OCI-LY3 (cell line): ENCODE measurements at regions not wholly inside any gene's neighbourhood (a gene's known extent, or its start where the extent isn't known, plus 50 kb on each side); places are given as distances from the start of the nearest gene placed in this dataset.

Experiments used
- H2AFZ ChIP-seq: fragments of 200-600, 300-600 bp; shearing (Covaris generic); 2 replicates; pipeline ENCODE4 v1.6.0; 2014; ENCODE audit warnings: antibody characterized with exemption, low read depth, low read length
- H3K27ac ChIP-seq: fragments of 200-600, 300-600 bp; sonication (generic); 2 replicates; pipeline ENCODE4 v1.5.1; 2014; ENCODE audit warnings: mild to moderate bottlenecking, low read length, moderate library complexity, mixed read lengths
- H3K27me3 ChIP-seq: fragments of 200-600, 300-600 bp; sonication (generic); 2 replicates; pipeline ENCODE4 v1.6.1; 2014; ENCODE audit warnings: low read depth, low read length, mixed read lengths
- H3K36me3 ChIP-seq: fragments of 200-600, 300-600 bp; sonication (generic); replicated peaks from 2 replicates; pipeline ENCODE3; 2014; ENCODE audit warnings: low read depth, low read length, mixed read lengths
- H3K4me1 ChIP-seq: fragments of 300-600, 200-600 bp; sonication (generic); 2 replicates; pipeline ENCODE4 v1.6.1; 2014; ENCODE audit warnings: low read length, mixed read lengths
- H3K4me2 ChIP-seq: fragments of 200-600, 300-600 bp; sonication (generic); 2 replicates; pipeline ENCODE4 v1.6.1; 2014; ENCODE audit warnings: low read length, mixed read lengths
- H3K4me3 ChIP-seq: fragments of 300-600, 200-600 bp; sonication (generic); 2 replicates; pipeline ENCODE4 v1.5.1; 2014; ENCODE audit warnings: antibody characterized with exemption, mild to moderate bottlenecking, low read length, moderate library complexity
- H3K79me2 ChIP-seq: fragments of 300-600, 200-600 bp; shearing (Covaris generic); 2 replicates; pipeline ENCODE4 v1.6.1; 2014; ENCODE audit warnings: mild to moderate bottlenecking, low read length, mixed read lengths
- H3K9ac ChIP-seq: fragments of 300-600, 200-600 bp; shearing (Covaris generic); 2 replicates; pipeline ENCODE4 v1.6.0; 2014; ENCODE audit warnings: mild to moderate bottlenecking, low read length, moderate library complexity
- H3K9me3 ChIP-seq: fragments of 200-600, 300-600 bp; shearing (Covaris generic); 2 replicates; pipeline ENCODE4 v1.6.1; 2014; ENCODE audit warnings: low read length, mixed read lengths; ENCODE audit not compliant: insufficient read depth
- H4K20me1 ChIP-seq: fragments of 200-600, 300-600 bp; sonication (generic); 2 replicates; pipeline ENCODE4 v1.6.1; 2016; ENCODE audit warnings: low read length, mixed read lengths; ENCODE audit not compliant: insufficient read depth
- CTCF ChIP-seq: fragments of 200-600, 300-600 bp; sonication (generic); IDR thresholded peaks from 2 replicates; pipeline ENCODE4 v1.5.1; 2014; ENCODE audit warnings: antibody characterized with exemption, low read length, low read depth
- EZH2phosphoT487 ChIP-seq: fragments of 200-600 bp; shearing (Covaris generic); IDR thresholded peaks from 2 replicates; pipeline ENCODE4 v1.6.1; 2018; ENCODE audit warnings: antibody characterized with exemption, mixed run types, low read depth

DNA sequence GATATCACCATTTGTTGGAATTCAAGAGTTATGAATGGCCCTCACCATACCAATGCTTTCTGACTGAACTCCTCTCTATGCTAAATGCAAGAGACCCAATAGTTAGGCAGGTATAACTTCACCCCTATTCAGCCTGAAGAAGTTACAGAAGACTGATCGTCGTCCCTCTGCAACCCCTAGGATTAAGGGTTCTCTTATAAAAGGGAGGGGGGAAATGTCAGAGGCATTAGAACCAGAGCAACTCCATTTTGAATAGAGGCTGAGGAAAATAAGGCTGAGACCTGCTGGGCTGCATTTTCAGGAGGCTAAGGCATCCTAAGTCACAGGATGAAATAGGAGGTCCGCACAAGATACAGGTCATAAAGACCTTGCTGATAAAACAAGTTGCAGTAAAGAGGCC is 494.3 kb downstream of the SPRY1 start:
- no peak overlapping the region for H3K9ac ChIP-seq
- H3K4me3 ChIP-seq, result no peak overlapping the region
- H3K27me3 ChIP-seq, result no peaks in the 10 kb centered on the region
- H3K4me2 ChIP-seq, result no peak overlapping the region
- H3K4me1 ChIP-seq, result no peaks in the 10 kb centered on the region
- no peaks in the 10 kb centered on the region for H3K79me2 ChIP-seq
- H3K36me3 ChIP-seq, result no peaks in the 10 kb centered on the region
- H3K27ac ChIP-seq, result no peak overlapping the region
- no peak overlapping the region for H2AFZ ChIP-seq
- TF ChIP-seq EZH2phosphoT487, result no peak
- TF ChIP-seq CTCF, result no peak
- no peaks in the 10 kb centered on the region for H3K9me3 ChIP-seq
- no peaks in the 10 kb centered on the region for H4K20me1 ChIP-seq

GRCh38 chr4:123891881-123892280 is 495.3 kb downstream of the SPRY1 start:
- no peaks in the 10 kb centered on the region for H3K4me1 ChIP-seq

GRCh38 chr4:123892368-123892976 is 495.9 kb downstream of the SPRY1 start:
- no peak overlapping the region for H3K4me2 ChIP-seq
- H3K27me3 ChIP-seq, result no peaks in the 10 kb centered on the region
- H3K79me2 ChIP-seq, result no peaks in the 10 kb centered on the region
- H3K9me3 ChIP-seq, result no peaks in the 10 kb centered on the region
- H2AFZ ChIP-seq, result no peak overlapping the region
- no peak overlapping the region for H3K27ac ChIP-seq
- no peak overlapping the region for H3K4me3 ChIP-seq
- H3K9ac ChIP-seq, result no peak overlapping the region
- no peaks in the 10 kb centered on the region for H4K20me1 ChIP-seq
- H3K4me1 ChIP-seq, result no peaks in the 10 kb centered on the region
- H3K36me3 ChIP-seq, result no peaks in the 10 kb centered on the region
- TF ChIP-seq EZH2phosphoT487 (no peak), CTCF (no peak)

More at GRCh38 chr4:123891881-123892280, 495.3 kb downstream of the SPRY1 start:
- Histone ChIP-seq H3K9ac (no peak overlapping the region), H3K4me3 (no peak overlapping the region), H4K20me1 (no peaks in the 10 kb centered on the region), H3K27ac (no peak overlapping the region), H3K36me3 (no peaks in the 10 kb centered on the region), H3K79me2 (no peaks in the 10 kb centered on the region), H3K9me3 (no peaks in the 10 kb centered on the region), H3K27me3 (no peaks in the 10 kb centered on the region), H2AFZ (no peak overlapping the region), H3K4me2 (no peak overlapping the region)
- no peak for TF ChIP-seq EZH2phosphoT487
- TF ChIP-seq CTCF, result no peak

DNA sequence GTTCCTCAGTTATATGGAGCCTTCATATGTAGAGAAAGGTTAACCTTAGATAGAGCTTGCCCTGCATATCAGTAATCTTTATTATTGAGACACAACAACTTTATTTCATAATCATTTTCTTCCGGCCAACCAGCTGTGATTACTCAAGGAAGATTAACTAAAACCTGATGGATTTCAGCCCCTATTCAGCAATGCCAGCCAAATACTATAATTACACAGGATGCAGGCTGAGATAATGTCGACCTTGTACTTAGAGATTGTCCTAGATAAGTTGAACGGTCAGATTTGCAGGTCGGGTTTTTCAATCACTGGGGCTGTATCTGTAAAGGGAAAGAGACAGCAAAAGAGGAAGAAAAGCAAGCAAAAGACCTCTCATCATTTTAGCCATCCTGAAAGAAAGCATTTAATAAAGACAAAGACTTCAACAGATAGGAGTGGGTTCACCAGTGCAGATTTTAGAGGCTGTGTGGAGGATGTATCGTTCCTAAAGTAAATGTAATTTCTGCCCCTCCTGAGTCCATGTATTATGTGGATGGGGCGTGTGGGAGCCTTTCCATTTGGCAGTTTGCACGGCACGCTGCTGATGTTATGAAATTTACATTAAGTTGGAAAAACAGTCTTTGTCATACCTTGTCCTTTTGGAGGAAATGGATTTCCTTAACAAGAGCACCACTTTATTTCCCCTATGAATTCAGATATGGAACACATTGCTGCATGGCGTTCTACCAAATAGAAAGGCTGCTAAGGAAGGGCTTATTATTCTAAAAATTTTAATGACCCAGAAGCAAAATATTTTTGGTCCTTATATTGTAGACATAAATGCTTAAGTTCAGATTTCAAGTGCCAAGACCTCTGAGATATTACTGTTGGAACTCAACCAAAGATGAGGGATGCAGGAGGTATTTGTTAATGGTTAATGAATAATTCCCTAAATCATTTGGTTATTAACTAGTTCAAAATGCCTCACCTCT is 496.7 kb downstream of the SPRY1 start:
- Histone ChIP-seq H4K20me1 (no peaks in the 10 kb centered on the region), H3K79me2 (no peaks in the 10 kb centered on the region), H3K27me3 (no peaks in the 10 kb centered on the region), H3K9ac (no peak overlapping the region), H3K4me2 (no peak overlapping the region), H2AFZ (no peak overlapping the region), H3K9me3 (no peaks in the 10 kb centered on the region), H3K4me3 (no peak overlapping the region), H3K36me3 (no peaks in the 10 kb centered on the region), H3K27ac (no peak overlapping the region), H3K4me1 (no peaks in the 10 kb centered on the region)
- TF ChIP-seq CTCF (no peak), EZH2phosphoT487 (no peak)
